H1 (cell line): ENCODE measurements at regions not wholly inside any gene's neighbourhood (a gene's known extent, or its start where the extent isn't known, plus 50 kb on each side); places are given as distances from the start of the nearest gene placed in this dataset.

Source experiments
- CTCF ChIA-PET: fragments of 300-600 bp; sonication (Branson Sonifier 250); formaldehyde crosslinking; loops from one replicate; lab custom pipeline; 2021; ENCODE audit not compliant: partially characterized antibody; lab: Charles Lee
- POLR2A ChIA-PET: fragments of 300-600 bp; sonication (Branson Sonifier 250); formaldehyde crosslinking; loops from one replicate; lab custom pipeline; 2021; ENCODE audit warnings: inconsistent platforms; ENCODE audit not compliant: partially characterized antibody; lab: Charles Lee
- DNase-seq, 2 experiments: peaks; one replicate each; pipeline versions ENCODE4 v3.0.0 to v3.0.0-alpha.2; 2010 to 2022; ENCODE audit warnings: low spot score in 2 of 2, low read depth in 1 of 2, mixed read lengths in 1 of 2
- FAIRE-seq: peaks from 2 replicates; lab custom pipeline; 2011; peaks lifted over from hg19 to GRCh38; lab: Jason Lieb, UNC
- H2AFZ ChIP-seq: 2 replicates; pipeline ENCODE4 v1.8.1; 2012; ENCODE audit warnings: low read length, inconsistent platforms
- H2AK5ac ChIP-seq: 2 replicates; pipeline ENCODE4 v1.6.1; 2013; ENCODE audit warnings: low read depth, low read length
- H2BK120ac ChIP-seq: replicated peaks from 2 replicates; pipeline ENCODE3; 2013; ENCODE audit warnings: low read depth, low read length, inconsistent platforms
- H2BK12ac ChIP-seq: 2 replicates; pipeline ENCODE4 v1.6.1; 2013; ENCODE audit warnings: low read depth, low read length
- H2BK15ac ChIP-seq: 2 replicates; pipeline ENCODE4 v1.6.1; 2013; ENCODE audit warnings: low read length
- H2BK20ac ChIP-seq: 2 replicates; pipeline ENCODE4 v1.6.1; 2013; ENCODE audit warnings: low read length
- H2BK5ac ChIP-seq: 2 replicates; pipeline ENCODE4 v1.6.1; 2013; ENCODE audit warnings: low read depth, low read length
- H3K14ac ChIP-seq: 2 replicates; pipeline ENCODE4 v1.6.1; 2013; ENCODE audit warnings: inconsistent platforms; ENCODE audit not compliant: insufficient read length
- H3K18ac ChIP-seq: 2 replicates; pipeline ENCODE4 v1.6.1; 2013; ENCODE audit warnings: low read length; ENCODE audit errors: extremely low read depth
- H3K23ac ChIP-seq: 2 replicates; pipeline ENCODE4 v1.6.1; 2013; ENCODE audit warnings: inconsistent platforms; ENCODE audit not compliant: insufficient read length
- H3K23me2 ChIP-seq: 2 replicates; pipeline ENCODE4 v1.6.1; 2013; ENCODE audit warnings: low read depth, low read length
- H3K27ac ChIP-seq: 2 replicates; pipeline ENCODE4 v1.6.1; 2011; ENCODE audit warnings: low read depth, low read length, inconsistent platforms
- H3K27me3 ChIP-seq, 4 experiments: replicated peaks in 1 of 4; 1 replicate in 1 of 4; 2 replicates in 3 of 4; pipeline versions ENCODE4 v1.6.1 to v1.8.1; 2011 to 2013; ENCODE audit warnings: low read length in 3 of 4, mild to moderate bottlenecking in 3 of 4, inconsistent platforms in 2 of 4, mixed read lengths in 2 of 4, moderate library complexity in 1 of 4; ENCODE audit not compliant: control insufficient read depth in 3 of 4, insufficient read depth in 3 of 4; ENCODE audit errors: extremely low read depth in 1 of 4
- H3K36me3 ChIP-seq, 4 experiments: 2 replicates each; pipeline versions ENCODE4 v1.6.1 to v1.8.1; 2011 to 2013; ENCODE audit warnings: mild to moderate bottlenecking in 4 of 4, low read length in 3 of 4, moderate library complexity in 2 of 4, control low read depth in 1 of 4, inconsistent platforms in 1 of 4; ENCODE audit not compliant: insufficient read depth in 4 of 4, control insufficient read depth in 2 of 4
- H3K4ac ChIP-seq: replicated peaks from 2 replicates; pipeline ENCODE3; 2013; ENCODE audit warnings: low read length, low read depth, mixed read lengths, inconsistent platforms; ENCODE audit not compliant: insufficient read length
- H3K4me1 ChIP-seq, 4 experiments: replicated peaks in 1 of 4; 1 replicate in 1 of 4; 2 replicates in 3 of 4; pipeline versions ENCODE4 v1.6.1 to v1.8.1; 2011 to 2013; ENCODE audit warnings: low read length in 3 of 4, inconsistent platforms in 2 of 4, mixed read lengths in 1 of 4; ENCODE audit not compliant: insufficient read depth in 4 of 4, control insufficient read depth in 3 of 4
- H3K4me2 ChIP-seq, 2 experiments: 2 replicates each; pipeline versions ENCODE4 v1.6.1 to v1.8.1; 2011 to 2013; ENCODE audit warnings: low read depth in 2 of 2, low read length in 2 of 2, control low read depth in 1 of 2, inconsistent platforms in 1 of 2, mild to moderate bottlenecking in 1 of 2; ENCODE audit not compliant: insufficient read depth in 1 of 2
- H3K4me3 ChIP-seq, 4 experiments: fragments of 200-600, 300-600 bp in 1 of 4; sonication (generic), shearing (Covaris generic), sonication (Bioruptor Twin) in 1 of 4; 2 replicates each; pipeline versions ENCODE4 v1.5.1 to v1.8.1; 2011 to 2016; ENCODE audit warnings: low read length in 4 of 4, low read depth in 3 of 4, control low read depth in 2 of 4, inconsistent platforms in 2 of 4, mild to moderate bottlenecking in 2 of 4, mixed read lengths in 1 of 4, moderate library complexity in 1 of 4; ENCODE audit not compliant: insufficient read depth in 2 of 4; ENCODE audit errors: extremely low read depth in 1 of 4
- H3K56ac ChIP-seq: replicated peaks from 2 replicates; pipeline ENCODE3; 2013; ENCODE audit warnings: low read depth, mild to moderate bottlenecking, mixed read lengths, low read length, inconsistent platforms; ENCODE audit not compliant: insufficient read length
- H3K79me1 ChIP-seq: 2 replicates; pipeline ENCODE4 v1.6.1; 2013; ENCODE audit warnings: low read depth, low read length, control low read depth
- H3K79me2 ChIP-seq, 2 experiments: 2 replicates each; pipeline versions ENCODE4 v1.6.1 to v1.8.1; 2012 to 2013; ENCODE audit warnings: low read length in 2 of 2, mild to moderate bottlenecking in 2 of 2, inconsistent platforms in 1 of 2; ENCODE audit not compliant: insufficient read depth in 2 of 2, control insufficient read depth in 1 of 2
- H3K9ac ChIP-seq, 4 experiments: replicated peaks in 1 of 4; 1 replicate in 1 of 4; 2 replicates in 3 of 4; pipeline versions ENCODE4 v1.6.1 to v1.8.1; 2011 to 2013; ENCODE audit warnings: low read depth in 3 of 4, low read length in 3 of 4, control low read depth in 2 of 4, mild to moderate bottlenecking in 2 of 4, moderate library complexity in 2 of 4, inconsistent platforms in 1 of 4; ENCODE audit errors: extremely low read depth in 1 of 4
- H3K9me3 ChIP-seq, 2 experiments: 2 replicates each; pipeline versions ENCODE4 v1.6.1 to v1.8.1; 2012 to 2013; ENCODE audit warnings: mild to moderate bottlenecking in 2 of 2, moderate library complexity in 2 of 2, control low read depth in 1 of 2, inconsistent platforms in 1 of 2, low read depth in 1 of 2, low read length in 1 of 2, mixed read lengths in 1 of 2; ENCODE audit not compliant: insufficient read depth in 2 of 2
- H4K20me1 ChIP-seq, 2 experiments: replicated peaks in 1 of 2; 2 replicates each; pipeline versions ENCODE3 to v1.8.1; 2011 to 2013; ENCODE audit warnings: inconsistent platforms in 2 of 2, low read length in 2 of 2, mild to moderate bottlenecking in 1 of 2; ENCODE audit not compliant: insufficient read depth in 2 of 2, control insufficient read depth in 1 of 2
- H4K5ac ChIP-seq: 2 replicates; pipeline ENCODE4 v1.6.1; 2013; ENCODE audit warnings: low read length, low read depth, mixed read lengths, inconsistent platforms; ENCODE audit not compliant: insufficient read length
- H4K8ac ChIP-seq: 2 replicates; pipeline ENCODE4 v1.8.0; 2013; ENCODE audit warnings: mild to moderate bottlenecking, moderate library complexity, low read length, inconsistent platforms; ENCODE audit not compliant: insufficient read depth; ENCODE audit errors: extremely low read depth
- H4K91ac ChIP-seq: replicated peaks from 2 replicates; pipeline ENCODE3; 2013; ENCODE audit warnings: low read length, mixed read lengths, inconsistent platforms; ENCODE audit not compliant: insufficient read length
- NANOG ChIP-seq: IDR thresholded peaks from 2 replicates; pipeline ENCODE4 v1.6.1; 2011; ENCODE audit warnings: low read length, low read depth, mild to moderate bottlenecking, inconsistent platforms; ENCODE audit not compliant: insufficient read depth, poor library complexity, severe bottlenecking
- POU5F1 ChIP-seq: IDR thresholded peaks from 2 replicates; pipeline ENCODE4 v1.6.1; 2011; ENCODE audit warnings: low read depth, mild to moderate bottlenecking, low read length, moderate library complexity
- TAF7 ChIP-seq: optimal IDR thresholded peaks from 2 replicates; pipeline ENCODE3; 2011; ENCODE audit warnings: low read depth, mild to moderate bottlenecking, inconsistent platforms, low read length, moderate library complexity, borderline replicate concordance
- WGBS, 2 experiments: shearing (Covaris generic) in 1 of 2; methylation state at CpG; one replicate each; pipeline versions ENCODE4 v1.1.6 to v1.1.7; 2013 to 2015; ENCODE audit warnings: low lambda C conversion rate in 2 of 2, mixed read lengths in 2 of 2, inconsistent platforms in 1 of 2, low coverage in 1 of 2, missing lambda C conversion rate in 1 of 2; ENCODE audit not compliant: insufficient replicate concordance in 2 of 2, insufficient coverage in 1 of 2, insufficient read length in 1 of 2; ENCODE audit errors: extremely low coverage in 1 of 2, missing lambda C conversion rate in 1 of 2; 5-methylcytosine and 5-hydroxymethylcytosine counted together

- H3K9ac ChIP-seq: no peak overlapping the region
- peaks cover 0 to 4% (median 0%) of the 10 kb centered on the region in 4 experiments; a peak in 1 of 7 replicates for H3K27me3 ChIP-seq
- H2AFZ ChIP-seq: no peak overlapping the region
- H3K4me1 ChIP-seq: peaks cover 4 to 10% (median 8%) of the 10 kb centered on the region in 4 experiments; a peak in 4 of 7 replicates
- no peak for FAIRE-seq
- no peak overlapping the region for H2BK15ac ChIP-seq
- POLR2A ChIA-PET: interaction anchor here (0.6 kb wide), 1 partner anchor 58 kb away, joined by 3 read pairs; no protein-coding TSS in a partner anchor
- H3K4ac ChIP-seq: no peak overlapping the region
- 92% methylated on average over 12 of the region's 12 CpGs; no CpG with 5 or more reads in 1 of the 2 experiments for WGBS, 2 experiments
- no peak overlapping the region for H2BK5ac ChIP-seq
- H2BK20ac ChIP-seq: no peak overlapping the region
- no peaks in the 10 kb centered on the region for H3K79me1 ChIP-seq
- no peak overlapping the region; the same call in 1 of the 2 replicates for H2BK12ac ChIP-seq
- no peaks in the 10 kb centered on the region for H3K36me3 ChIP-seq
- H4K91ac ChIP-seq: no peak overlapping the region
- H3K18ac ChIP-seq: no peak overlapping the region
- H3K23ac ChIP-seq: no peak overlapping the region
- H2AK5ac ChIP-seq: no peak overlapping the region
- H3K14ac ChIP-seq: no peak overlapping the region
- H2BK120ac ChIP-seq: no peak overlapping the region
- H4K20me1 ChIP-seq: no peaks in the 10 kb centered on the region
- H4K8ac ChIP-seq: no peak overlapping the region
- DNase-seq: no peak
- TF ChIP-seq NANOG (no peak), TAF7 (no peak), POU5F1 (no peak)
- CTCF ChIA-PET: interaction anchor here (0.9 to 6.0 kb wide), 2 partner anchors 12 to 21 kb away, joined by 3 to 45 read pairs; no protein-coding TSS in a partner anchor
- H4K5ac ChIP-seq: no peak overlapping the region
- H3K4me3 ChIP-seq: no peak overlapping the region
- no peaks in the 10 kb centered on the region for H3K9me3 ChIP-seq
- H3K4me2 ChIP-seq: no peak overlapping the region
- no peaks in the 10 kb centered on the region for H3K79me2 ChIP-seq
- no peaks in the 10 kb centered on the region; the same call in 1 of the 2 replicates for H3K23me2 ChIP-seq
- H3K56ac ChIP-seq: no peak overlapping the region
- H3K27ac ChIP-seq: no peak overlapping the region
Observed at GRCh38 chr1:226470921-226471866, 63.3 kb upstream of the PARP1 start.
